GM03348 (cell line): ENCODE measurements at regions not wholly inside any gene's neighbourhood (a gene's known extent, or its start where the extent isn't known, plus 50 kb on each side); places are given as distances from the start of the nearest gene placed in this dataset.
A peak's percentile ranks its signal among the peaks of the same experiment; 100 is the strongest.

Source experiments
- DNase-seq: peaks from one replicate; pipeline ENCODE4 v3.0.0; 2012; ENCODE audit warnings: low spot score

GRCh38 chr13:91135376-91135775, 212.1 kb upstream of the MIR17HG start:
- no peak for DNase-seq

GRCh38 chr13:91135968-91136367, 211.5 kb upstream of the MIR17HG start:
- no peak for DNase-seq

- no peak for DNase-seq
These were observed 210.7 kb upstream of the MIR17HG start for GRCh38 chr13:91136806-91137205.

GRCh38 chr13:91139232-91139631, 208.3 kb upstream of the MIR17HG start:
- no peak for DNase-seq

- no peak for DNase-seq
These were observed 205.9 kb upstream of the MIR17HG start for GRCh38 chr13:91141543-91142061.

DNA sequence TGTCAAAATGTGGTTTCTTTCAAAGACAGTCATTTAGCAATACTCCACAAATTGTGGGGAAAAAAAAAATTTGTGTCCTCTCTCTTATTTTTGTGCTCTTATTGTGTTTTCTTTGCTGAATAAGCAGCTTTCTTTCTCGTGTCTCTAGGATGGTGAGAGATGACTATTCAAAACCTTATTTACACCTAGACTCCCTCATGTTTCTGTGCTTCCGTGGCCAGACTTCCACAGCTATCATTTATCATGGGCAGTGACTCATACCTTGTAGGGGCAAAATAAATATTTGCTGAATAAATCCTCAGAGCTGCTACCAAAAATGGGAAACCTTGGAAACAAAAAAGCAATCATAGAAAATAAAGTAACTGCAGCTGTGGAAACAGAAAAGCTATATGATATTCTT, 204.9 kb upstream of the MIR17HG start:
- peak; percentile 12 for DNase-seq

- DNase-seq: no peak
These were observed 203.4 kb upstream of the MIR17HG start for GRCh38 chr13:91144054-91144453.

GRCh38 chr13:91144486-91144885, 203.0 kb upstream of the MIR17HG start:
- no peak for DNase-seq

GRCh38 chr13:91145571-91146205, 201.8 kb upstream of the MIR17HG start:
- DNase-seq: no peak

GRCh38 chr13:91146601-91147000, 200.9 kb upstream of the MIR17HG start:
- DNase-seq: no peak

DNA sequence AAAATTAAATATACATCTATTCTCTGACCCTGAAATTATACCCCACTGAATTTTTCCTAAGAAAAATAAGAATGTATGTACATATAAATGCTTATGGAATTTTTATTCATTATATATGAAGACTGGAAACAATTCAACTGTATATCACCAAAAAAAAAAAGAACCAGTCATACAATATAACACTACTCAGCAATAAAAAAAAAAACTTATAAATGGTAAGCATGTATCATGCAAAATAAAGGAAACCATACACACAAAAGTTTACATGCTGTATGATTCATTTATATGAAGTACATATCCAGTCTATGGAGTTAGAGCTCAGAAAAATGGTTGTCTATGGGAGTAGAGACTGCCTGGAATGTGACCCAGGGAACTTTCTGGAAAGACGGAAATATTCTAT, 199.4 kb upstream of the MIR17HG start:
- DNase-seq: no peak

- no peak for DNase-seq
These were observed 195.6 kb upstream of the MIR17HG start for GRCh38 chr13:91151921-91152320.

DNA sequence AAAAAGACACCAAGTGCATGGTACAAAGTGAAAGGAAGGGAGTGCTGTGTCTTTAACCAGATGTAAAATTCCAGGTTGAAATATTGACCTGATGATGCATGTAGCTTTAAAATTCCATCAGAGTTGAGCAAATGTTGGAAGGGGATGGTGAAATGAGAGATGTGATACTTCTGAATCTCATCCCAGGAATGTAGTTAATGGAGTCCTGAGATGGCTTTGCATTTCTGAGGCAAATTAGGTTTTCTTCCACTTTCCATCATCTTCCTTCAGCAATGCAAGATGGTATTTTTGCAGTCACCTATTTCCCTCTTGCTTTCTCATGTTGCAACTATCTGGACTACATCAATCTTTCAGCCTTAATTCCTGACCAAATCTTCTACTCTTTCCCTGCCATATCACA, 194.1 kb upstream of the MIR17HG start:
- DNase-seq: no peak

- no peak for DNase-seq
These were observed 192.7 kb upstream of the MIR17HG start for GRCh38 chr13:91154558-91155353.

GRCh38 chr13:91155512-91156114, 191.9 kb upstream of the MIR17HG start:
- no peak for DNase-seq

DNA sequence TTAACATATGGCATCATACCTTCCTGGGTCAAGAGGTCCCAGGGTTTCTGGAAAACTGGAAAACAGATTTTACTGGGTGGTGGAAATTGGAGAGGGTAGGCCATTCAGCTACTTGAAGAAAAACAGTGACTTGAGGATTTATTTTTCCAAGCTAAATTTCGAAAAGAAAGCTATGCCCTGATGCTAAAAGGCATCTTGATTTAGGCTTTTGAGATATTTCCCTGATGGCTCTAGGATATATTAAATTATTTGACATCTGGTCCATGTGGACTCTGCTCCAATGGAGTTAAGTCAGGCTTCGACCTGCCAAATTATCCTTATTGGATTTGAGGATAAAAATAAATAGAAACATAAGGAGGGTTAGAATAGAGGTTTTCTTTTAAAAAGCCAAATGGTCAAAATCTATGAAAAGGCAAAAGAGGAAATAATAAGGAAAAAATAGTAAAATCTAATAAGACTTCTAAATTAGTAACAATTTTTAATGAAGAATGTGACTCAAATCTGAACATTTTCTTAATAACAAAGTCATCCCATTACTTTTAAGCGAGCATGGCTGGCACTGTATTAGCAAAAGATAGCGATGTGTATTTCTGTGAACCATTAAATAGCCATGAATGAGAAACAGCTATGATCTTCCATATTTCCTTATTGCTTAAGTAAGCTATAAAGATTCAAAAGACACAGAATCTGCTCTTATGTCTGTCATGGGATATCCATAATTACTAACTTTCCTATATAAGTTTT, 190.0 kb upstream of the MIR17HG start:
- DNase-seq: no peak

DNA sequence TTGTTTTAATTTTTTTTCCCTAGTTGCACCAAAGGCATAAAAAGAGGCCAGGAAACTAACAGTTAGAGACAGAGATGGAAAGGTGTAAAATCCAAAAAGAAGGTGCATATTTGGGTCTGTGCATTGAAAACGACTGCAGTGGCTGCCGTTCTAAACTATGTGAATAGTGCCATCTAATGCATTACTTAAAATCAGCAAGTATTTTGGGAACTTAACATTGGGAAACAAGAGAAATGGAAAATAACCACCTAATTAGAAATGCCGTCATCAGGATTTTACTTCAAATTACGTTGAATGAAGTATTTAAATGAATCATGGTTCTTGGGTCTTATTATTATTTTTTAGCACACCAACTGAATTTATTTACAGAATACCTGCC, 189.5 kb upstream of the MIR17HG start:
- DNase-seq: no peak

GRCh38 chr13:91162180-91162579, 185.3 kb upstream of the MIR17HG start:
- no peak for DNase-seq

- no peak for DNase-seq
These were observed 184.9 kb upstream of the MIR17HG start for GRCh38 chr13:91162589-91162988.

- DNase-seq: no peak
These were observed 181.7 kb upstream of the MIR17HG start for GRCh38 chr13:91165758-91166157.

DNA sequence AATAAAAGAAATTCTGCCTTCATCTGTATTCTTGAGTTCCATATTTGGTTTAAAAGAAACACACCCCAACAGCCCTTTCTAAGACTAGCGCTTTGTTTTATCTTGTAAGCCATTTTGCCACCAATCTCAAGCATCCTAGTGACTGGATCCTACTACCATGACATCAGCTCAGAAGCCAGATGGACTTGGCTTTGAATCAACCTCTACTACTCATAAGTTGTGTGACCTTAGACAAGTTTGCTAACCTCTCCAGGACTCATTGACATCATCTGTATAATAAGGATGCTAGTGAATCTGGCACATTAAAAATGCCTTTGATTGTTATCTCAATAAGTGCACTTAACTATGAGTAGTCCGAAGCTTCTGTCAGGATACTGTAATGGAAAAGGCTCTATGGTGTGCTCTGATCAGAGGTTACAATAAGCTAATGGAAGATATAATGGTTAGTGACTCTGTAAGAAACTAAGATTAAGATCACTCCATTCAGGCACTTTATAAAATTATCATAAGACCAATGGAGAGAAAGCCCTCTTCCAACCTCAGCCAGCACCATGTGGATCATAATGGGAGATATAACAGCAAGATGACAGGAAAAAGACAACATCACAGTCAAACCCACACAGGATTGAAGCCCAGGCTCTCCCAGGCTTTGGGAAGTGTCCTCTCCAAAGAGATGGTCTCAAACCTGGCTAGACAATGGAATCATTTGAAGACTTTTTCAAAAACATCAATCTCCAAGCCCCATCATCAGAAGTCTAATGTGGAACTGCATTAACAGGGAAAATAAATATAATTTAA, 180.6 kb upstream of the MIR17HG start:
- no peak for DNase-seq
